H1 (cell line): ENCODE measurements at regions not wholly inside any gene's neighbourhood (a gene's known extent, or its start where the extent isn't known, plus 50 kb on each side); places are given as distances from the start of the nearest gene placed in this dataset.

Experiments
- CTCF ChIA-PET: fragments of 300-600 bp; sonication (Branson Sonifier 250); formaldehyde crosslinking; loops from one replicate; lab custom pipeline; 2021; ENCODE audit not compliant: partially characterized antibody; lab: Charles Lee
- POLR2A ChIA-PET: fragments of 300-600 bp; sonication (Branson Sonifier 250); formaldehyde crosslinking; loops from one replicate; lab custom pipeline; 2021; ENCODE audit warnings: inconsistent platforms; ENCODE audit not compliant: partially characterized antibody; lab: Charles Lee
- DNase-seq, 2 experiments: peaks; one replicate each; pipeline versions ENCODE4 v3.0.0 to v3.0.0-alpha.2; 2010 to 2022; ENCODE audit warnings: low spot score in 2 of 2, low read depth in 1 of 2, mixed read lengths in 1 of 2
- FAIRE-seq: peaks from 2 replicates; lab custom pipeline; 2011; peaks lifted over from hg19 to GRCh38; lab: Jason Lieb, UNC
- H2AFZ ChIP-seq: 2 replicates; pipeline ENCODE4 v1.8.1; 2012; ENCODE audit warnings: low read length, inconsistent platforms
- H2AK5ac ChIP-seq: 2 replicates; pipeline ENCODE4 v1.6.1; 2013; ENCODE audit warnings: low read depth, low read length
- H2BK120ac ChIP-seq: replicated peaks from 2 replicates; pipeline ENCODE3; 2013; ENCODE audit warnings: low read depth, low read length, inconsistent platforms
- H2BK12ac ChIP-seq: 2 replicates; pipeline ENCODE4 v1.6.1; 2013; ENCODE audit warnings: low read depth, low read length
- H2BK15ac ChIP-seq: 2 replicates; pipeline ENCODE4 v1.6.1; 2013; ENCODE audit warnings: low read length
- H2BK20ac ChIP-seq: 2 replicates; pipeline ENCODE4 v1.6.1; 2013; ENCODE audit warnings: low read length
- H2BK5ac ChIP-seq: 2 replicates; pipeline ENCODE4 v1.6.1; 2013; ENCODE audit warnings: low read depth, low read length
- H3K14ac ChIP-seq: 2 replicates; pipeline ENCODE4 v1.6.1; 2013; ENCODE audit warnings: inconsistent platforms; ENCODE audit not compliant: insufficient read length
- H3K18ac ChIP-seq: 2 replicates; pipeline ENCODE4 v1.6.1; 2013; ENCODE audit warnings: low read length; ENCODE audit errors: extremely low read depth
- H3K23ac ChIP-seq: 2 replicates; pipeline ENCODE4 v1.6.1; 2013; ENCODE audit warnings: inconsistent platforms; ENCODE audit not compliant: insufficient read length
- H3K23me2 ChIP-seq: 2 replicates; pipeline ENCODE4 v1.6.1; 2013; ENCODE audit warnings: low read depth, low read length
- H3K27ac ChIP-seq: 2 replicates; pipeline ENCODE4 v1.6.1; 2011; ENCODE audit warnings: low read depth, low read length, inconsistent platforms
- H3K27me3 ChIP-seq, 4 experiments: replicated peaks in 1 of 4; 1 replicate in 1 of 4; 2 replicates in 3 of 4; pipeline versions ENCODE4 v1.6.1 to v1.8.1; 2011 to 2013; ENCODE audit warnings: low read length in 3 of 4, mild to moderate bottlenecking in 3 of 4, inconsistent platforms in 2 of 4, mixed read lengths in 2 of 4, moderate library complexity in 1 of 4; ENCODE audit not compliant: control insufficient read depth in 3 of 4, insufficient read depth in 3 of 4; ENCODE audit errors: extremely low read depth in 1 of 4
- H3K36me3 ChIP-seq, 4 experiments: 2 replicates each; pipeline versions ENCODE4 v1.6.1 to v1.8.1; 2011 to 2013; ENCODE audit warnings: mild to moderate bottlenecking in 4 of 4, low read length in 3 of 4, moderate library complexity in 2 of 4, control low read depth in 1 of 4, inconsistent platforms in 1 of 4; ENCODE audit not compliant: insufficient read depth in 4 of 4, control insufficient read depth in 2 of 4
- H3K4ac ChIP-seq: replicated peaks from 2 replicates; pipeline ENCODE3; 2013; ENCODE audit warnings: low read length, low read depth, mixed read lengths, inconsistent platforms; ENCODE audit not compliant: insufficient read length
- H3K4me1 ChIP-seq, 4 experiments: replicated peaks in 1 of 4; 1 replicate in 1 of 4; 2 replicates in 3 of 4; pipeline versions ENCODE4 v1.6.1 to v1.8.1; 2011 to 2013; ENCODE audit warnings: low read length in 3 of 4, inconsistent platforms in 2 of 4, mixed read lengths in 1 of 4; ENCODE audit not compliant: insufficient read depth in 4 of 4, control insufficient read depth in 3 of 4
- H3K4me2 ChIP-seq, 2 experiments: 2 replicates each; pipeline versions ENCODE4 v1.6.1 to v1.8.1; 2011 to 2013; ENCODE audit warnings: low read depth in 2 of 2, low read length in 2 of 2, control low read depth in 1 of 2, inconsistent platforms in 1 of 2, mild to moderate bottlenecking in 1 of 2; ENCODE audit not compliant: insufficient read depth in 1 of 2
- H3K4me3 ChIP-seq, 4 experiments: fragments of 200-600, 300-600 bp in 1 of 4; sonication (generic), shearing (Covaris generic), sonication (Bioruptor Twin) in 1 of 4; 2 replicates each; pipeline versions ENCODE4 v1.5.1 to v1.8.1; 2011 to 2016; ENCODE audit warnings: low read length in 4 of 4, low read depth in 3 of 4, control low read depth in 2 of 4, inconsistent platforms in 2 of 4, mild to moderate bottlenecking in 2 of 4, mixed read lengths in 1 of 4, moderate library complexity in 1 of 4; ENCODE audit not compliant: insufficient read depth in 2 of 4; ENCODE audit errors: extremely low read depth in 1 of 4
- H3K56ac ChIP-seq: replicated peaks from 2 replicates; pipeline ENCODE3; 2013; ENCODE audit warnings: low read depth, mild to moderate bottlenecking, mixed read lengths, low read length, inconsistent platforms; ENCODE audit not compliant: insufficient read length
- H3K79me1 ChIP-seq: 2 replicates; pipeline ENCODE4 v1.6.1; 2013; ENCODE audit warnings: low read depth, low read length, control low read depth
- H3K79me2 ChIP-seq, 2 experiments: 2 replicates each; pipeline versions ENCODE4 v1.6.1 to v1.8.1; 2012 to 2013; ENCODE audit warnings: low read length in 2 of 2, mild to moderate bottlenecking in 2 of 2, inconsistent platforms in 1 of 2; ENCODE audit not compliant: insufficient read depth in 2 of 2, control insufficient read depth in 1 of 2
- H3K9ac ChIP-seq, 4 experiments: replicated peaks in 1 of 4; 1 replicate in 1 of 4; 2 replicates in 3 of 4; pipeline versions ENCODE4 v1.6.1 to v1.8.1; 2011 to 2013; ENCODE audit warnings: low read depth in 3 of 4, low read length in 3 of 4, control low read depth in 2 of 4, mild to moderate bottlenecking in 2 of 4, moderate library complexity in 2 of 4, inconsistent platforms in 1 of 4; ENCODE audit errors: extremely low read depth in 1 of 4
- H3K9me3 ChIP-seq, 2 experiments: 2 replicates each; pipeline versions ENCODE4 v1.6.1 to v1.8.1; 2012 to 2013; ENCODE audit warnings: mild to moderate bottlenecking in 2 of 2, moderate library complexity in 2 of 2, control low read depth in 1 of 2, inconsistent platforms in 1 of 2, low read depth in 1 of 2, low read length in 1 of 2, mixed read lengths in 1 of 2; ENCODE audit not compliant: insufficient read depth in 2 of 2
- H4K20me1 ChIP-seq, 2 experiments: replicated peaks in 1 of 2; 2 replicates each; pipeline versions ENCODE3 to v1.8.1; 2011 to 2013; ENCODE audit warnings: inconsistent platforms in 2 of 2, low read length in 2 of 2, mild to moderate bottlenecking in 1 of 2; ENCODE audit not compliant: insufficient read depth in 2 of 2, control insufficient read depth in 1 of 2
- H4K5ac ChIP-seq: 2 replicates; pipeline ENCODE4 v1.6.1; 2013; ENCODE audit warnings: low read length, low read depth, mixed read lengths, inconsistent platforms; ENCODE audit not compliant: insufficient read length
- H4K8ac ChIP-seq: 2 replicates; pipeline ENCODE4 v1.8.0; 2013; ENCODE audit warnings: mild to moderate bottlenecking, moderate library complexity, low read length, inconsistent platforms; ENCODE audit not compliant: insufficient read depth; ENCODE audit errors: extremely low read depth
- H4K91ac ChIP-seq: replicated peaks from 2 replicates; pipeline ENCODE3; 2013; ENCODE audit warnings: low read length, mixed read lengths, inconsistent platforms; ENCODE audit not compliant: insufficient read length
- BCL11A ChIP-seq, 2 experiments: IDR thresholded peaks; one replicate each; pipeline ENCODE4 v1.6.1; 2011; ENCODE audit warnings: low read depth in 2 of 2, low read length in 2 of 2, mild to moderate bottlenecking in 2 of 2
- BRCA1 ChIP-seq: IDR thresholded peaks from 2 replicates; pipeline ENCODE4 v1.6.1; 2012; ENCODE audit warnings: low read depth, low read length, improper control_type of control experiment
- CHD2 ChIP-seq: IDR thresholded peaks from 2 replicates; pipeline ENCODE4 v1.6.1; 2012; ENCODE audit warnings: low read length, improper control_type of control experiment
- CREB1 ChIP-seq: IDR thresholded peaks from 2 replicates; pipeline ENCODE4 v1.6.1; 2012; ENCODE audit warnings: inconsistent platforms
- EGR1 ChIP-seq: IDR thresholded peaks from 2 replicates; pipeline ENCODE4 v1.6.1; 2011; ENCODE audit warnings: low read depth, low read length, borderline replicate concordance
- EZH2 ChIP-seq: fragments of 200-600 bp; sonication (generic); IDR thresholded peaks from 2 replicates; pipeline ENCODE4 v1.7.1; 2012; ENCODE audit warnings: low read depth, mild to moderate bottlenecking, moderate library complexity, low read length, inconsistent platforms; ENCODE audit not compliant: severe bottlenecking
- FOSL1 ChIP-seq: IDR thresholded peaks from 2 replicates; pipeline ENCODE4 v1.6.1; 2011; ENCODE audit warnings: mild to moderate bottlenecking, low read depth, low read length, moderate library complexity; ENCODE audit not compliant: insufficient read depth
- HDAC6 ChIP-seq: IDR thresholded peaks from one replicate; pipeline ENCODE4 v1.7.1; 2012; ENCODE audit warnings: low read depth, mild to moderate bottlenecking, inconsistent platforms, low read length, moderate library complexity
- JUN ChIP-seq: IDR thresholded peaks from 2 replicates; pipeline ENCODE4 v1.6.1; 2011; ENCODE audit warnings: low read depth, mild to moderate bottlenecking, improper control_type of control experiment, low read length
- KDM5A ChIP-seq: fragments of 200-600 bp; IDR thresholded peaks from 2 replicates; pipeline ENCODE4 v1.7.1; 2012; ENCODE audit warnings: mild to moderate bottlenecking, low read length, inconsistent platforms, mixed read lengths
- PHF8 ChIP-seq: fragments of 200-600 bp; sonication (generic); conservative IDR thresholded peaks from 2 replicates; pipeline ENCODE4 v1.7.1; 2012; ENCODE audit warnings: low read depth, mild to moderate bottlenecking, inconsistent platforms, low read length, moderate library complexity
- POU5F1 ChIP-seq: IDR thresholded peaks from 2 replicates; pipeline ENCODE4 v1.6.1; 2011; ENCODE audit warnings: low read depth, mild to moderate bottlenecking, low read length, moderate library complexity
- TCF12 ChIP-seq: IDR thresholded peaks from 2 replicates; pipeline ENCODE4 v1.6.1; 2011; ENCODE audit warnings: low read depth, mild to moderate bottlenecking, low read length
- TEAD4 ChIP-seq: IDR thresholded peaks from 2 replicates; pipeline ENCODE4 v1.6.1; 2012; ENCODE audit warnings: low read depth, low read length, inconsistent platforms, mixed read lengths
- ZNF274 ChIP-seq: IDR thresholded peaks from 2 replicates; pipeline ENCODE4 v1.7.0; 2012; ENCODE audit warnings: low read length, borderline replicate concordance; ENCODE audit errors: extremely low read depth
- WGBS, 2 experiments: shearing (Covaris generic) in 1 of 2; methylation state at CpG; one replicate each; pipeline versions ENCODE4 v1.1.6 to v1.1.7; 2013 to 2015; ENCODE audit warnings: low lambda C conversion rate in 2 of 2, mixed read lengths in 2 of 2, inconsistent platforms in 1 of 2, low coverage in 1 of 2, missing lambda C conversion rate in 1 of 2; ENCODE audit not compliant: insufficient replicate concordance in 2 of 2, insufficient coverage in 1 of 2, insufficient read length in 1 of 2; ENCODE audit errors: extremely low coverage in 1 of 2, missing lambda C conversion rate in 1 of 2; 5-methylcytosine and 5-hydroxymethylcytosine counted together

DNA sequence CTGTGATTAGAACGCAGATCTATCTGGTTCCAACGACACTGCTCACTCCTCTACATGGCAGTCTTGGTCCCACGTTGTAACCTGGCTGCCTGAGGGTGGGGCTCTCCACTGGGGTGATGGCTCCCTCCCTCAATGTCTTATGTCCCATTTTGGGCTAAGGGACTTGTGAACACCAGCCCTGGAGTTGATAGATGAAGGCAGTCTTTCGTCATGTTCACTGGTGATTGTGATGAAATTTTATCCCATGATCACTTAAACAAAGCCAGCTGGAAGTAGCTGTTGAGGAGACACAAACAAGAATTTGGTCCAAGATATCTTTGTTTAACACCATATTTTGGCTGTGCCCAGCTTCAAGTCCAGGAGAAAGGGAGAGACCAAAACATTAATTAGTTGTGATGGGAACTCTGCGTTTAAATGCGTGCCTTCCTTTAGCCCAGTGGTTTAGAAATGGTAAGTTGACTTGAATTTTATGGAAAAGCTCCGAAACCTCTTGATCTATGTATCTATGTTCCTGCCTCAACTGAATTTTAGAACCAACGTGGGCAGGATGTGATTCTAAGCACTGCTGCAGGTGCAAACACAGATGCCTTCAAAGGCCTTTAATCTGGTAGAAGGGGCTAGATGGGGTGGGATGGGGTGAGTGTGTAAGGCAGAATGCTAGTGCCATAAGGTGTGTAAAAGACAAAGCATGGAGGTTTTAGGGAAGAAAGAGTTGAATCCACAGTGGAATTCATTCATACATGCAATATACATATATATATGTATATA, 186.8 kb upstream of the IRX3 start:
- H3K4me3 ChIP-seq = no peak overlapping the region
- H2BK120ac ChIP-seq = no peak overlapping the region
- no peak overlapping the region for H3K56ac ChIP-seq
- no peaks in the 10 kb centered on the region for H3K27me3 ChIP-seq
- H3K23me2 ChIP-seq = no peaks in the 10 kb centered on the region
- FAIRE-seq (no peak), DNase-seq (no peak)
- no peaks in the 10 kb centered on the region for H3K79me1 ChIP-seq
- H4K91ac ChIP-seq = no peak overlapping the region
- H3K9me3 ChIP-seq = no peaks in the 10 kb centered on the region
- H4K20me1 ChIP-seq = no peaks in the 10 kb centered on the region
- H2AFZ ChIP-seq = no peak overlapping the region
- H2BK15ac ChIP-seq = no peak overlapping the region
- no peak overlapping the region for H4K5ac ChIP-seq
- H2AK5ac ChIP-seq = no peak overlapping the region
- no peak overlapping the region for H3K14ac ChIP-seq
- no peak overlapping the region for H2BK20ac ChIP-seq
- ChIA-PET CTCF (interaction anchor here (1.3 kb wide), 1 partner anchor 10 kb away, joined by 4 read pairs; no protein-coding TSS in a partner anchor), POLR2A (no interaction called here)
- peak overlapping the region; percentile 87; the same call in 1 of the 2 replicates for H4K8ac ChIP-seq
- no peaks in the 10 kb centered on the region for H3K4me1 ChIP-seq
- no peak overlapping the region for H3K9ac ChIP-seq
- no peak overlapping the region for H3K4me2 ChIP-seq
- no peak overlapping the region; the same call in 1 of the 2 replicates for H2BK12ac ChIP-seq
- H3K27ac ChIP-seq = no peak overlapping the region
- 82% methylated on average over 8 of the region's 8 CpGs; no CpG with 5 or more reads in 1 of the 2 experiments for WGBS, 2 experiments
- no peak overlapping the region for H3K23ac ChIP-seq
- H3K4ac ChIP-seq = no peak overlapping the region
- H2BK5ac ChIP-seq = no peak overlapping the region
- H3K18ac ChIP-seq = no peak overlapping the region
- no peaks in the 10 kb centered on the region for H3K36me3 ChIP-seq
- no peaks in the 10 kb centered on the region for H3K79me2 ChIP-seq
- TF ChIP-seq EGR1 (no peak), BCL11A (IDR thresholded peaks at IDR 0.05; ENCODE audit: low read depth in 2 of 2, low read length in 2 of 2) (no peak), HDAC6 (no peak), JUN (no peak), ZNF274 (no peak), PHF8 (no peak), KDM5A (no peak), CREB1 (no peak), CHD2 (no peak), BRCA1 (no peak), FOSL1 (no peak), TCF12 (no peak), POU5F1 (no peak), TEAD4 (no peak), EZH2 (no peak)
